Mammary epithelial cell (primary cell): ENCODE measurements at regions not wholly inside any gene's neighbourhood (a gene's known extent, or its start where the extent isn't known, plus 50 kb on each side); places are given as distances from the start of the nearest gene placed in this dataset.

Experiments used
- EZH2 ChIP-seq: IDR thresholded peaks from 2 replicates; pipeline ENCODE4 v1.6.1; 2012; ENCODE audit warnings: low read length, inconsistent platforms, borderline replicate concordance
- TF ChIP-seq, protein P1 (sequence below), 2 donors: IDR thresholded peaks in 1 of 2; conservative IDR thresholded peaks in 1 of 2; 2 replicates each; pipeline ENCODE4 v1.5.1; 2011 to 2012; ENCODE audit warnings: inconsistent platforms in 2 of 2, low read length in 2 of 2, mild to moderate bottlenecking in 2 of 2, control low read depth in 1 of 2, low read depth in 1 of 2; ENCODE audit not compliant: insufficient read depth in 1 of 2; ENCODE audit errors: extremely low read depth in 1 of 2

GRCh38 chr12:38411946-38412345 lies 95.4 kb downstream of the ALG10B start:
- TF ChIP-seq, protein P1, sequence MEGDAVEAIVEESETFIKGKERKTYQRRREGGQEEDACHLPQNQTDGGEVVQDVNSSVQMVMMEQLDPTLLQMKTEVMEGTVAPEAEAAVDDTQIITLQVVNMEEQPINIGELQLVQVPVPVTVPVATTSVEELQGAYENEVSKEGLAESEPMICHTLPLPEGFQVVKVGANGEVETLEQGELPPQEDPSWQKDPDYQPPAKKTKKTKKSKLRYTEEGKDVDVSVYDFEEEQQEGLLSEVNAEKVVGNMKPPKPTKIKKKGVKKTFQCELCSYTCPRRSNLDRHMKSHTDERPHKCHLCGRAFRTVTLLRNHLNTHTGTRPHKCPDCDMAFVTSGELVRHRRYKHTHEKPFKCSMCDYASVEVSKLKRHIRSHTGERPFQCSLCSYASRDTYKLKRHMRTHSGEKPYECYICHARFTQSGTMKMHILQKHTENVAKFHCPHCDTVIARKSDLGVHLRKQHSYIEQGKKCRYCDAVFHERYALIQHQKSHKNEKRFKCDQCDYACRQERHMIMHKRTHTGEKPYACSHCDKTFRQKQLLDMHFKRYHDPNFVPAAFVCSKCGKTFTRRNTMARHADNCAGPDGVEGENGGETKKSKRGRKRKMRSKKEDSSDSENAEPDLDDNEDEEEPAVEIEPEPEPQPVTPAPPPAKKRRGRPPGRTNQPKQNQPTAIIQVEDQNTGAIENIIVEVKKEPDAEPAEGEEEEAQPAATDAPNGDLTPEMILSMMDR (conservative IDR thresholded peaks at IDR 0.05 in 1 of 2, IDR thresholded peaks at IDR 0.05 in 1 of 2; ENCODE audit: extremely low read depth in 1 of 2, insufficient read depth in 1 of 2, low read depth in 1 of 2, low read length in 2 of 2) = no peak
- no peak for TF ChIP-seq EZH2
